ENCODE measurements at regions not wholly inside any gene's neighbourhood (a gene's known extent, or its start where the extent isn't known, plus 50 kb on each side); places are given as distances from the start of the nearest gene placed in this dataset.

GRCh38 chr9:15103290-15103689, 193.1 kb upstream of the FREM1 start:
- no peak for DNase-seq (ENCODE audit: low spot score)
- no peak overlapping the region for H3K4me3 ChIP-seq (ENCODE audit: low read depth, low read length, poor library complexity, severe bottlenecking)
- no peak overlapping the region for H3K27ac ChIP-seq (ENCODE audit: low read depth, low read length, poor library complexity, severe bottlenecking)
- intact Hi-C loops (cut with micrococcal nuclease; ENCODE audit: unreplicated experiment): no loop called here
- H3K9me3 ChIP-seq (ENCODE audit: low read depth, low read length, poor library complexity, severe bottlenecking): no peaks in the 10 kb centered on the region
- H3K36me3 ChIP-seq (ENCODE audit: insufficient read depth, low read length, poor library complexity, severe bottlenecking): no peaks in the 10 kb centered on the region
- ChIA-PET POLR2A (ENCODE audit: low non-redundant PET) (no interaction called here), CTCF (no interaction called here)
- no peaks in the 10 kb centered on the region for H3K4me1 ChIP-seq (ENCODE audit: insufficient read depth, low read length, poor library complexity, severe bottlenecking)
- no peaks in the 10 kb centered on the region for H3K27me3 ChIP-seq (replicated peaks; ENCODE audit: insufficient read depth, low read depth, low read length, poor library complexity)
- no peak for TF ChIP-seq CTCF (conservative IDR thresholded peaks at IDR 0.05; ENCODE audit: low read depth, low read length)
- no peak for TF ChIP-seq EZH2 (IDR thresholded peaks at IDR 0.05; ENCODE audit: borderline replicate concordance, low read depth, low read length, poor library complexity, severe bottlenecking)
- BruUV-seq (replicated peaks): no TSS peak

GRCh38 chr9:15101095-15101494, 190.9 kb upstream of the FREM1 start:
- intact Hi-C loops (cut with micrococcal nuclease; ENCODE audit: unreplicated experiment): no loop called here
- TF ChIP-seq EZH2 (IDR thresholded peaks at IDR 0.05; ENCODE audit: borderline replicate concordance, low read depth, low read length, poor library complexity, severe bottlenecking) (no peak), CTCF (conservative IDR thresholded peaks at IDR 0.05; ENCODE audit: low read depth, low read length) (no peak)
- POLR2A ChIA-PET (ENCODE audit: low non-redundant PET): no interaction called here
- DNase-seq (ENCODE audit: low spot score): no peak
- CTCF ChIA-PET: no interaction called here
- no peak overlapping the region for H3K27ac ChIP-seq (ENCODE audit: low read depth, low read length, poor library complexity, severe bottlenecking)
- no TSS peak for BruUV-seq (replicated peaks)
- no peaks in the 10 kb centered on the region for H3K9me3 ChIP-seq (ENCODE audit: low read depth, low read length, poor library complexity, severe bottlenecking)
- no peaks in the 10 kb centered on the region for H3K4me1 ChIP-seq (ENCODE audit: insufficient read depth, low read length, poor library complexity, severe bottlenecking)
- no peaks in the 10 kb centered on the region for H3K36me3 ChIP-seq (ENCODE audit: insufficient read depth, low read length, poor library complexity, severe bottlenecking)
- H3K27me3 ChIP-seq (replicated peaks; ENCODE audit: insufficient read depth, low read depth, low read length, poor library complexity): no peaks in the 10 kb centered on the region
- no peak overlapping the region for H3K4me3 ChIP-seq (ENCODE audit: low read depth, low read length, poor library complexity, severe bottlenecking)

GRCh38 chr9:15100571-15100970, 190.3 kb upstream of the FREM1 start:
- no peaks in the 10 kb centered on the region for H3K27me3 ChIP-seq (replicated peaks; ENCODE audit: insufficient read depth, low read depth, low read length, poor library complexity)
- ChIA-PET CTCF (no interaction called here), POLR2A (ENCODE audit: low non-redundant PET) (no interaction called here)
- no peak overlapping the region for H3K4me3 ChIP-seq (ENCODE audit: low read depth, low read length, poor library complexity, severe bottlenecking)
- DNase-seq (ENCODE audit: low spot score): no peak
- H3K4me1 ChIP-seq (ENCODE audit: insufficient read depth, low read length, poor library complexity, severe bottlenecking): no peaks in the 10 kb centered on the region
- no peak overlapping the region for H3K27ac ChIP-seq (ENCODE audit: low read depth, low read length, poor library complexity, severe bottlenecking)
- no peaks in the 10 kb centered on the region for H3K36me3 ChIP-seq (ENCODE audit: insufficient read depth, low read length, poor library complexity, severe bottlenecking)
- no peaks in the 10 kb centered on the region for H3K9me3 ChIP-seq (ENCODE audit: low read depth, low read length, poor library complexity, severe bottlenecking)
- BruUV-seq (replicated peaks): no TSS peak
- no peak for TF ChIP-seq CTCF (conservative IDR thresholded peaks at IDR 0.05; ENCODE audit: low read depth, low read length)
- TF ChIP-seq EZH2 (IDR thresholded peaks at IDR 0.05; ENCODE audit: borderline replicate concordance, low read depth, low read length, poor library complexity, severe bottlenecking): no peak
- intact Hi-C loops (cut with micrococcal nuclease; ENCODE audit: unreplicated experiment): no loop called here

All from A673 (cell line).